ENCODE measurements at regions not wholly inside any gene's neighbourhood (a gene's known extent, or its start where the extent isn't known, plus 50 kb on each side); places are given as distances from the start of the nearest gene placed in this dataset.
"Not testable (repeated sequence)": the region's sequence is repeated elsewhere in the genome, so short reads cannot be mapped to it uniquely, and the experiment has no call there.

DNA sequence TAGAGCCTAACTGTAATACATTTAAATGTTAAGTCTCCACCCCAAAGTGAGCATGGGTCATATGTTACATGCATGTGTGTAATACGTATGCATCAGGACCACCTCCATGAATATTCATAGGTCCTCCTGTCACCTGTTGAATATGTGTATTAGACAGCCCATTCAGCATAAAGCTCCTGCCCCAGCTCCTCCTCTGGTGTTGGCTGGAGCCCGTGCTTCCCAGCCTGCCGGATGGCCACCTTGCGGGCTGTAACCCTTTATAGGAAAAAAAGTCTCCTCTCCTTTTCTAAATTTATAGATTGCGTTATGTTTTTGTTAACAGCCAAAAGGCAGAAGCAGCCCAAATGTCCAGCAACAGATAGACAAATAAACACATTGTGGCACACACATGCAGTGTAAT, 299.5 kb downstream of the MED10 start:
- DNase-seq (ENCODE audit: low read depth in 2 of 2): no peak

DNA sequence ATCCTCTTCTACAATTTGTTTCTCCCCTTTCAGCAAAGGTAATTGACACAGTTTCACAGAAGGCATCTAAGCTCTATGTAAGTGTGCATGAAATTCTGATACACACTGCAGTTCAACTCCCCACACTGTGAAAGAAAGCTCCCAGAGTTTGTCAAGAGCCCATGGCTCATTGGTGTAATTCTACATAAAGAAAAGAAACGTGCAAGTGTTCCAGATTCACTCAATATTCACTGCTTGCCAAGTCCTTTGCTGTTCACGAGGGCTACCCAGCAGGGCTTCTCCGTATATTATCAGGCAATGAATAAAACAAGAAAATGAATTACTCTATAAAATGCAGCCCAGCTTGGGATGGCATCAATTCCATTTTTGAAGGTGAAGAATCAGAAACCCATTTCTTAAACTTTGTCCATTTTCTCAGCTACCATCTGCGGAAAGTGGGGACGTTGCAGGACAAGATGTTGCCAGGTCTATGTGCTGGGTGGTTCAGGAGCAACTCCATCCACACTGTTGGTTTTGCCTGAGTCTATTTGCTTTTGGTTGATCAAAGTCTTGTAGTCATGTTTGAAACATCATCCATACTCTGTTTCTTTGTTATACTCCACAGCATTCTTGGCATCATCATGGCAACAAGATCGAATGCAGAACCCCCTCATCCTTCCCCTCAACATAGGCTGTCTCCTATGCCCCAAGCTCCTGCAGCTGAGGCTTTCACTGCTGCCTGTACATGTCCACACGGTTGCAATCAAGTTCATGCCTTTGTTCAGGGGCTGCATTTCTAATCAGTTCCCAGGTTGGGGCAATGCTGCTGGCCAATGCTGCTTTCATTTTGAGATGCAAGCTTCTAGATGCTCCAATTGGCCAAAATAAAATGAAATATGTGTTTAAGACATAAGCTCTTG, 301.8 kb downstream of the MED10 start:
- DNase-seq (ENCODE audit: low read depth in 2 of 2): no peak

DNA sequence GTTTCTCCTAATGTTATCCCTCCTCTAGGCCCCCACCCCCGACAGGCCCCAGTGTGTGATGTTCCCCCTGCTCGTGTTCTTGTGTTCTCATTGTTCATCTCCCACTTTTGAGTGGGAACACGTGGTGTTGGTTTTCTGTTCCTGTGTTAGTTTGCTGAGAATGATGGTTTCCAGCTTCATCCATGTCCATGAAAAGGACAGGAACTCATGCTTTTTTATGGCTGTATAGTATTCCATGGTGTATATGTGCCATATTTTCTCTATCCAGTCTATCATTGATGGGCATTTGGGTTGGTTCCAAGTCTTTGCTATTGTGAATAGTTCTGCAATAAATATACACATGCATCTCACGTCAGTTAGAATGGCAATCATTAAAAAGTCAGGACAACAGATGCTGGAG, 305.9 kb downstream of the MED10 start:
- not testable (repeated sequence) for DNase-seq (ENCODE audit: low read depth in 2 of 2)

DNA sequence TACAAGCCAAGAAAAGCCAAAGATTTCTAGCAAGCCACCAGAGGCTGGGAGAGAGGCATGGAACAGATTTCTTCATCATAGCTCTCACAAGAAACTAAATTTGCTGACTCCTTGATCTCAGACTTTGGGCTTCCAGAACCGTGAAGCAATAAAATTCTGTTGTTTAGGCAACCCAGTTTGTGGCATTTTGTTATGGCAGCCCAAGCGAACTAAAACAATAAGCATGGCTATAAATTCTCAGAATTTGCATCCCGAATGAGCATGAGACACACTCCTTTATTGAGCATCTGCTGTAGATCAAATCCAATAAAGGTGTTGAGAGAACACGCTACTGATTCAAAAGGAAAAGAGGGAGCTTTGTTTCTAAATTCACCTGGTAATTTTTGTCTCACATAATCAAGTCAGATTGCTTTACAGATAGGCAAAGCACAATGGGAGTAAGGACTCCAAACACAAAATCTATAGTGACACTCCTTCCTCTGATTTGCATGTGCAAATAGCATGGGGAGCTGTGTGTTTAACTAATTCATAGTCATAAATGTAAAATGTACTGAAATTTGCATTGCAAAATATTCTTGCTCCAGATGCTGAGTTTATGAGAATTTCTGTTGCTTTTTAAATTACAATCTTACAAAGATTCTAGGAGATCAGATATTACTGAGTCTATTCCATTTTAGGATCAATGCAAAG, 308.7 kb downstream of the MED10 start:
- no peak for DNase-seq (ENCODE audit: low read depth in 2 of 2)

- DNase-seq (ENCODE audit: low read depth in 2 of 2): no peak
These were observed 312.3 kb downstream of the MED10 start for GRCh38 chr5:6066016-6066415.

GRCh38 chr5:6059137-6059800, 319.1 kb downstream of the MED10 start:
- DNase-seq (ENCODE audit: low read depth in 2 of 2): no peak

DNA sequence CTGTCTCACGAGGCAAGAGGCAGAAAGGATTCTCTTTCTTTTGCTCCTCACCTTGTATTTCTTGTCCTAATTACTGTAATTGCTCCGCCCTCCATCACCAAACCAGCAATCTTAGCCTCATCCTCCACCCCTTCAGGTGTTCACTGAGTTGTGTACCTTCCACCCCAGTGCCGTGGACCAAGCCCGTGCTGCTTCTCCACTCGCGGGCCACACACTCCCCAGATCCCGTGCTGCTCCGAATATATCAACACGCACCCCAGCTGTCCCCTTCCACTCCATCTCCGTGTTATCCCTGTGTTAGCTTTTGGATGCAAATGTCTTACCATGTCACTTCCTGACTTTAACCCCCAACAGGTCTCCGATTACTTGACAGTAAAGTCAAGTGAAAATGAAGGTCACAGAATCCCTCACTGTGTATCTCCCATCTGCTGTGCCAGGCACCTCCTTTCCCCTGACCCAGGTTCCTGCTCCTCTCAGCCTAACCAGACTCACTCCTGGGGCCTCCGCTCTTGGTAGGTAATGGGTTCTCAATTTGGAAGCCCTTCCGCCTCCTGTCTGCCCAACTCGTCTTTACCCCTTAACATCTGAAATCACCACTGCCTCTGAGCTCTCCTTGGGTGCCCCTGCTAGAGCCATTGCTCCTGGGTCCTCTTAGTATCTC, 320.2 kb downstream of the MED10 start:
- DNase-seq (ENCODE audit: low read depth in 2 of 2): no peak

GRCh38 chr5:6056280-6056679, 322.1 kb downstream of the MED10 start:
- DNase-seq (ENCODE audit: low read depth in 2 of 2): no peak

DNA sequence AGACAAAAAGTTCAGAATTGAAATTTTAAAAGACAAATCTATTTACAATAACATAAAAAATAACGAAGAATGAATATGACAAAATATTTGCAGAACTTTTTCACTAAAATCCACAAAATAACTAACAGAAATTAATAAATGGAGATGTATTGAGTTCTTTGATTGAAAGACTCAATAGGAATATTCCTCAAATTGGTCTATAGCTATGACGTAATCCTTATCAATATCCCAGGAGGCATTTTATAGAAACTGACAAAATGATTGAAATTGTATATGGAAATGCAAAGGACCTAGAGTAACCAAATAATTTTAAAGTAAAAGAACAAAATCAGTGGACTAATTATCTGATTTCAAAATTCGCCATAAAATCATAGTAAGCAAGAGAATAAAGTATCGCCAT, 328.7 kb downstream of the MED10 start:
- DNase-seq (ENCODE audit: low read depth in 2 of 2): no peak

- no peak for DNase-seq (ENCODE audit: low read depth in 2 of 2)
These were observed 329.6 kb downstream of the MED10 start for GRCh38 chr5:6048746-6049145.

GRCh38 chr5:6046296-6046967, 331.9 kb downstream of the MED10 start:
- DNase-seq (ENCODE audit: low read depth in 2 of 2): no peak

DNA sequence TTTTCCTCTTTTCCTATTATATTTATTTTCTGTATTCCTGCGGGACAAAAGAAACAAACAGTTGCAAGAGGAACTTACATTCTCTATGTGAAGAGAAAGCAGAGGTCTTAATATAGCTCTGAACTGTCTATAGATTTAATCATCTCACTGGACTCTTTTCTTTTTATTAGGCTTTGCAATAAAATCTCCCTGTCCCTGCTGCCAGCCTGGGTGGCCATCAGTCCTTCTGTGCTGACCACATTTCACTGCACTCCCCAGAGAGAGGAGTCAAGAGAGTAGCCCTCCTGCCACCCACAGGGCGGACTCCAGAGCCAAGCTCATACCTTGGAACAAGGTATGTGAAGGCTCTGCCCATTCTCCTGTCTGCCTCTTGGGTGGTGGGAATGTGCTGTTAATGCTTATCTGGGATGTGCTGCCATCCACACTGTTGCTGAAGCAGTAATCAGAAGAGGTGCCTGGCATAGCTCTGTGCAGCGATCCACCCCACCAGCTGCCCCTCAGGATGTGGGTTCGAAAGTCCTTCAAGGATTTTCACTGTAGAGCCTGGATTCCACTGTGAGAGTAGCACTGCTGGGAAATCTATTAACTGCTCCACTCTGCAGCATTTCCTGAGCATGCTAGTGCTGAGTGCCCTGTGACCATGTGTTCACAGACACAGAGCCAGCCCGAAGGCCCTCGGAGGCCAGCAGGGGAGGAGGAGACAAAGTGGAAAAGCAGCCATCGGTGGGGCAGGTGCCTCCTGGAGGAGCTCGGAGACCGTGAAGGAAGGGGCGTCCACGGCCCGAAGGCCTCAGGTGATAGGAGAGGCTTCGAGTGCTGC, 334.6 kb downstream of the MED10 start:
- no peak for DNase-seq (ENCODE audit: low read depth in 2 of 2)

DNA sequence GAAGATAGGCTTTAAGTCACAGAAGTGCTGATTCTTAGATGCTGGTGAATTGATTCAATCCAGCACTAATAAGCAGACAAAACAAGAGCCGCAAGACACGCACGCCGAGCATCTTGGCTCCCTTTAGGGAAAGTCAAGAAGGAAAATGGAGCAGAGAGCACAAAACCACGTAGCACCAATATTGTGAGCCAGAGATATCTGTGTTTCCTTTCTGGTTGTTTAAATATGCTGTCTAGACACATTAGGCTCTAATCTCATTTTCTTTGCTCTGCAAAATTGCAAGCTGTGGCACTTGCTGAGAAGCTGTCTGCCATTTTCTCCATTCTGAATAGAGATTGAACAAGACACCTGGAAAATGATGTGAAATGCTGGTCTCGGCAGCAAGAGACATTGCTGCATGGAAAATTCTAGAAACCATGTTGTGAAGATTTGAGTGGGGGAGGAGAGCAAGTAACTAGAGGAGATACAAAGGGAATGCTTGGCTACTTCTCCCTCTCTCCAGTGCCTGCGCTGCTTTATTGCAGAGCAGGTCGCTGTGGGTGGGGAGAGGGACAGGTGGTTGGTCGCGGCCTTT, 336.3 kb downstream of the MED10 start:
- no peak for DNase-seq (ENCODE audit: low read depth in 2 of 2)

GRCh38 chr5:6039111-6039510, 339.2 kb downstream of the MED10 start:
- DNase-seq (ENCODE audit: low read depth in 2 of 2): no peak

- DNase-seq (ENCODE audit: low read depth in 2 of 2): no peak
These were observed 342.3 kb downstream of the MED10 start for GRCh38 chr5:6036006-6036405.

- no peak for DNase-seq (ENCODE audit: low read depth in 2 of 2)
These were observed 348.5 kb downstream of the MED10 start for GRCh38 chr5:6029811-6030271.

DNA sequence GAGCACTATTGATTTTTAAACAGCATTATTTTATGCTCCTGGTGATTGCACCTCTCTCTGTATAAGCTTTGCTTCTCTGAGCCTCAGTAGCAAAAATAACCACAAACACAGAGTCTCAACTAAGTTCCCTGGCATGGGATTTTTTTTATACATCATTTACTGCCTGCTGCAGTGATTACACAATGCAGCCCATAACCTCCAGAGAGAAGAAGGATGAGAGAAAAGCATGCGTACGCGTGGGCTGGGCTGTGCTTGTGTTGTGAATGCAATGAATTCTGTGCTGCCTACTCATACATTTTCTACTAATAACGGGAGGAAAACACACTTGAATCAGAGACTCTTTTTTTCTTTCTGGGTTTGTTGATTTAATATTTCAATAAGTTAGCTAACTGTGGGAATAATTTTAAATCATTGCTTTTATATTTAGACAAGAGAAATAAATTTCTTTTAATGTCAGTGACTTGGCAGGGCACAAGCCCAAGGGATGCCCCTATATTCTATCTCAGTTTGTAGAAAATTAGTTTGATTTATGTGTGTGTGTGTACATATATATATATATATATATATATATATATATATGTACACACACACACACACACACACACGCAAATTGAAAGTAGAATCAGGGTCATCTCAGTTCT, 351.5 kb downstream of the MED10 start:
- no peak for DNase-seq (ENCODE audit: low read depth in 2 of 2)

GRCh38 chr5:6019612-6020011, 358.7 kb downstream of the MED10 start:
- no peak for DNase-seq (ENCODE audit: low read depth in 2 of 2)

DNA sequence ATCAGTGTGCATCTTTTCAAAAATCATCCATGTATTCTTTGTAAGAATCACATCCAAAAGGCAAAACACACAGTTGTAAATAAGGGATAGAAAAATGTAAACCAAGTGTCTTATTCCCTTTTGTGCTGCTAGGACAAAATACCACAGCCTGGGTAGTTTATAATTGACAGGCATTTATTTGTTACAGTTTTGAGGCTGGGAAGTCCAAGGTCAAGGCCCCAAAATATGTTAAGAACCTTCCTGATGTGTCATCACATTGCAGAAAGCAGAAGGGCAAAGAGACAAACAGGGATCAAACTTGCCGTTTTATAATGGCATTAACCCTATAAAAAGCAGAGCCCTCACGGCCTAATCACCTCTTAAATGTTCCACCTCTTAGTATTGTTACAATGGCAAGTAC, 364.8 kb downstream of the MED10 start:
- DNase-seq (ENCODE audit: low read depth in 2 of 2): no peak

DNA sequence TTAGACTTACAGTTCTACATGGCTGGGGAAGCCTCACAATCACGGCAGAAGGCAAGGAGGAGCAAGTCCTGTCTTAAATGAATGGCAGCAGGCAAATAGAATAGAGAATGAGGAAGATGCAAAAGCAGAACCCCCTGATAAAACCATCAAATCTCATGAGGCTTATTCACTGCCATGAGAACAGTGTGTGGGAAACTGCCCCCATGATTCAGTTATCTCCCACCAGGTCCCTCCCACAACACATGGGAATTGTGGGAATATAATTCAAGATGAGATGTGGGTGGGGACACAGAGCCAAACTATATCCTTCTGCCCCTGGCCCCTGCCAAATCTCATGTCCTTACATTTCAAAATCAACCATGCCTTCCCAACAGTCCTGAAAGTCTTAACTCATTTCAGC, 367.1 kb downstream of the MED10 start:
- no peak for DNase-seq (ENCODE audit: low read depth in 2 of 2)

Data from stimulated activated CD4-positive, alpha-beta T cell treated with anti-CD3 and anti-CD28 coated beads, Interleukin-4, amount 100 ng/mL, for 48 hours (primary cell).